Left ventricle myocardium inferior (tissue), 1 donor: ENCODE measurements at regions not wholly inside any gene's neighbourhood (a gene's known extent, or its start where the extent isn't known, plus 50 kb on each side); places are given as distances from the start of the nearest gene placed in this dataset.

Experiments used
- DNase-seq: peaks from one replicate; pipeline ENCODE4 v3.0.0-alpha.2; 2020
- H3K27ac ChIP-seq: fragments of 200-600 bp; replicated peaks from 2 replicates; pipeline ENCODE4 v1.8.0; 2021
- H3K27me3 ChIP-seq: fragments of 200-600 bp; 2 replicates; pipeline ENCODE4 v1.8.0; 2021; ENCODE audit warnings: low read depth
- H3K36me3 ChIP-seq: fragments of 200-600 bp; 2 replicates; pipeline ENCODE4 v1.8.0; 2021
- H3K4me1 ChIP-seq: fragments of 200-600 bp; 2 replicates; pipeline ENCODE4 v1.8.0; 2021
- H3K4me3 ChIP-seq: fragments of 200-600 bp; 2 replicates; pipeline ENCODE4 v1.8.0; 2021; ENCODE audit warnings: mild to moderate bottlenecking, moderate library complexity
- H3K9me3 ChIP-seq: fragments of 200-600 bp; replicated peaks from 2 replicates; pipeline ENCODE4 v1.8.0; 2021
- intact Hi-C: fragments of 100-400 bp; cut with micrococcal nuclease; formaldehyde crosslinking; loops from one replicate; pipeline ENCODE4 v1.11.0; 2022
- TF ChIP-seq, protein P1 (sequence below): fragments of 200-600 bp; IDR thresholded peaks from 2 replicates; pipeline ENCODE4 v1.8.0; 2021; ENCODE audit warnings: antibody characterized with exemption, mild to moderate bottlenecking, borderline replicate concordance
- donor health status: DM: no; HTN: yes; CAD: no; lungs with severe emphysema.

DNA sequence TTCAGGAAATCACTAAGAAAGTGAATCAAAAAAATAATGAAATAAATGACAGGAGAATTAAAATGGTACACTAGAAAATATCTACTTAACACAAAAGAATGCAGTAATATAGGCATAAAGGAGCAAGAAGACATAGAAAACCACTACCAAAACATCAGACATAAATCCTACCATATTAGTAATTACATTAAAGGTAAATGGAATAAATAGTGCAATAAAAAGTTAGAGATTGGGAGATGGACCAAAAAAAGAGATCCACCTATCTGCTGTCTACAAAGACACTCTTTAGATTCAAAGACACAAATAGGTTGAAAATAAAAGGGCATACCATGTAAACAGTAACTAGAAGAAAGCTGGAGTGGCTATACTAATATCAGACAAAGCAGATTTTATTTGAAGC is 167.0 kb upstream of the SAMSN1 start:
- H3K4me1 ChIP-seq, result no peaks in the 10 kb centered on the region
- TF ChIP-seq, protein P1, sequence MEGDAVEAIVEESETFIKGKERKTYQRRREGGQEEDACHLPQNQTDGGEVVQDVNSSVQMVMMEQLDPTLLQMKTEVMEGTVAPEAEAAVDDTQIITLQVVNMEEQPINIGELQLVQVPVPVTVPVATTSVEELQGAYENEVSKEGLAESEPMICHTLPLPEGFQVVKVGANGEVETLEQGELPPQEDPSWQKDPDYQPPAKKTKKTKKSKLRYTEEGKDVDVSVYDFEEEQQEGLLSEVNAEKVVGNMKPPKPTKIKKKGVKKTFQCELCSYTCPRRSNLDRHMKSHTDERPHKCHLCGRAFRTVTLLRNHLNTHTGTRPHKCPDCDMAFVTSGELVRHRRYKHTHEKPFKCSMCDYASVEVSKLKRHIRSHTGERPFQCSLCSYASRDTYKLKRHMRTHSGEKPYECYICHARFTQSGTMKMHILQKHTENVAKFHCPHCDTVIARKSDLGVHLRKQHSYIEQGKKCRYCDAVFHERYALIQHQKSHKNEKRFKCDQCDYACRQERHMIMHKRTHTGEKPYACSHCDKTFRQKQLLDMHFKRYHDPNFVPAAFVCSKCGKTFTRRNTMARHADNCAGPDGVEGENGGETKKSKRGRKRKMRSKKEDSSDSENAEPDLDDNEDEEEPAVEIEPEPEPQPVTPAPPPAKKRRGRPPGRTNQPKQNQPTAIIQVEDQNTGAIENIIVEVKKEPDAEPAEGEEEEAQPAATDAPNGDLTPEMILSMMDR, result no peak
- H3K36me3 ChIP-seq, result no peaks in the 10 kb centered on the region
- peaks cover 21% of the 10 kb centered on the region for H3K9me3 ChIP-seq
- no peaks in the 10 kb centered on the region for H3K27me3 ChIP-seq
- no peak for DNase-seq
- H3K27ac ChIP-seq, result no peak overlapping the region
- intact Hi-C loops, result no loop called here
- no peak overlapping the region for H3K4me3 ChIP-seq

DNA sequence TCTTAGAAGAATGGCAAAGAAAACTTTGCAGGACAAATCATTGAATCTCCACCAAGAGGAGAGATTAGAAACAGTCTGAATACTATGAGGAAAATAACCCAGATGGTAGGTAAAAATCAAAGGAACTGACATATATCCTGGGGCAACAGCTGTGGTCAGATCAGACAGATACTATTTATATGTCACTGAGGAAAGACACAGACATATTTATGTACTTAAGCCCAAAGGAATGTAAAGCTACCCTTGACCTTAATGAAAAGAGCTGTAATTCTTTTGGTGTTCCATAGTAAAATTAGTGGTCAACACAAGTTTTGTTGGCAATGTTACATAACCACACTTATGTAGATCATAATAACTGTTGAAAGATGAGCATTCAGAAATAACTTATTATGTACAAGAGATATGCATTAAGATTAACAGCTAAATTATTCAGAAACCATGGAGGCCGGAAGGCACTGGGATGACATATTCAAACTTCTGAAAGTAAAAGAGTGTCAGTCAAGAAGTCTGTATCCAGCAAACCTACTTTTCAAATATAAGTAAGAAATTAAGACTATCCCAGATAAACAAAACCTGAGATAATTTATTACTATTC is 166.1 kb upstream of the SAMSN1 start:
- DNase-seq, result no peak
- TF ChIP-seq, protein P1, result no peak
- Histone ChIP-seq H3K36me3 (no peaks in the 10 kb centered on the region), H3K27me3 (no peaks in the 10 kb centered on the region), H3K4me3 (no peak overlapping the region), H3K27ac (no peak overlapping the region), H3K4me1 (no peaks in the 10 kb centered on the region), H3K9me3 (peaks cover 21% of the 10 kb centered on the region)
- intact Hi-C loops, result no loop called here

DNA sequence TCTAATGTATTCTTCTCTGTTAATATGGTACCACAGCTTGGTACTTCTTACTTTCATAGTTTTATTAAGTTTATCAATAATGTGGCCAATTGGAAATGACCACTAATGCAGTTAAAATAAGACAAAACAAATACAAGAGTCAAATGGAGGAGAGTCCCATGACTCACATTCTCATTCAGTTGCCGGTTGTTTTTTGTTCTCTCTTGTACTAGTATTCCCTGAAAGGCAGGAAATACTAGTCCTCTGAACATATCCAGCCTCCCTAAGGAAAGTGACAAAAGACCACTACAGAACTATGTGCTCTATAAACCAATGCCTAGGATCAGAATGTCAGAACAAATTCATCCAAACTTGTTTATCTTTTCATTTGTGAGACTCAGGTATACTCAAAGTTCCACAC is 165.2 kb upstream of the SAMSN1 start:
- no peaks in the 10 kb centered on the region for H3K27me3 ChIP-seq
- no peak overlapping the region for H3K4me3 ChIP-seq
- peaks cover 21% of the 10 kb centered on the region for H3K9me3 ChIP-seq
- H3K4me1 ChIP-seq, result no peaks in the 10 kb centered on the region
- no peaks in the 10 kb centered on the region for H3K36me3 ChIP-seq
- TF ChIP-seq, protein P1, result no peak
- no peak overlapping the region for H3K27ac ChIP-seq
- intact Hi-C loops, result no loop called here
- no peak for DNase-seq

DNA sequence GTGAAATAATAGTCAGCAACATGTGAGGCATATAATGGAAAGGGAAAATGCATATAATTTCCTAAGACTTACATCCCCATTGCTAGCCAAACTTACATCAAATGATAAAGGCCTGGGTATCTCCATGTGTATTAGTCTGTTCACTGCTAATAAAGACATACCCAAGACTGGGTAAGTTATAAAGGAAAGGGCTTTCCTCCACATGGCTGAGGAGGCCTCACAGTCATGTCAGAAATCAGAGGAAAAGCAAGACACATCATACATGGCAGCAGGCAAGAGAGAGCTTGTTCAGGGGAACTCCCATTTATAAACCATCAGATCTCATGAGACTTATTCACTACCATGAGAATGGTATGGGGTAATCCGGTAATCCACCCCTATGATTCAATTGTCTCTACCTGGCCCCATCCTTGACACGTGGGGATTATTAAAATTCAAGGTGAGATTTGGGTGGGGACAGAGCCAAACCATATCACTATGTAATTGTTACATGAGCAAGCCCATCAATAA is 161.5 kb upstream of the SAMSN1 start:
- no peak for DNase-seq
- Histone ChIP-seq H3K4me1 (no peaks in the 10 kb centered on the region), H3K36me3 (no peaks in the 10 kb centered on the region), H3K27ac (no peak overlapping the region), H3K9me3 (peaks cover 8% of the 10 kb centered on the region), H3K27me3 (no peaks in the 10 kb centered on the region), H3K4me3 (no peak overlapping the region)
- intact Hi-C loops, result no loop called here
- TF ChIP-seq, protein P1, result no peak

DNA sequence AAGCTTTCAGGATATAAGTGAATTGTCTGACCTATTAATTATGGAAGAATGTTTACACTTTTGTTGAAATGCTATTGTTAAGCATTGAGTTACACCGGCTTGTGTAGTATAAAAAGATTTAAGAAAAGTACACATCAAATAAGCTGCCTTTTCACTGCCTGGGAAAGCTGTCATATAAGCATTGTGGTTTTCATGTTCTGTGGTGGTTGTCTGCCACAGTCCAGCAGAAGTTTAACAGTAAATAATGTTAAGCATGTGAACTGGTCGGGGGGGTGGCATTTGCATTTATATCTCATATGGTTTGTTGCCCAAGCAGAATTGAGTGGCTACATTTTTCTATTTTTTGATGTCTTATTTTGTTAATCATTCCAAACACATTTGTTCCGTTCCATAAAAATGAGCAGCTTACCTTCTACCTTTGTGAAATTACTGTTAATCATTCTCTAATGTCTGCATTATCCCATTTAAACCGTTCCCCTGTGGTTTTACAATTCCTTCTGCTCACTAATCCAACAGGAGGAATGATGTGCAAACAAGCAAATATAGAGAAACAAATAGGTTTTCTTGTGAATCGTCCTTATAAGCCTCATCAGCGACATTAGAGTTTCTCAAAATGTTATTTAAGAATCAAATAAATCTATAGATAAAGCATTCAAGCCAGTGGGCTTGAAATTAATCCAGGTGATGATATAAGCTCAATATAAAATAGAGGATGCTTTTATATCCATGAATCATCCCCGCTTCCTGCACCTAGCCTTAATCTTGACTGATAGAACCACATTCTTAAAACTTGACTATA is 160.8 kb upstream of the SAMSN1 start:
- Histone ChIP-seq H3K27ac (no peak overlapping the region), H3K27me3 (no peaks in the 10 kb centered on the region), H3K4me3 (no peak overlapping the region), H3K4me1 (no peaks in the 10 kb centered on the region), H3K9me3 (peaks cover 2% of the 10 kb centered on the region), H3K36me3 (no peaks in the 10 kb centered on the region)
- intact Hi-C loops, result no loop called here
- TF ChIP-seq, protein P1, result no peak
- no peak for DNase-seq
